Right renal cortex interstitium (tissue), 3 donors: ENCODE measurements at regions not wholly inside any gene's neighbourhood (a gene's known extent, or its start where the extent isn't known, plus 50 kb on each side); places are given as distances from the start of the nearest gene placed in this dataset.
A peak's percentile ranks its signal among the peaks of the same experiment; 100 is the strongest.
"Not testable (repeated sequence)": the region's sequence is repeated elsewhere in the genome, so short reads cannot be mapped to it uniquely, and the experiment has no call there.

Experiments used
- DNase-seq, 3 donors: peaks; one replicate each; pipeline ENCODE4 v3.0.0-alpha.2; 2013; ENCODE audit warnings: low read depth in 3 of 3, low spot score in 2 of 3

DNA sequence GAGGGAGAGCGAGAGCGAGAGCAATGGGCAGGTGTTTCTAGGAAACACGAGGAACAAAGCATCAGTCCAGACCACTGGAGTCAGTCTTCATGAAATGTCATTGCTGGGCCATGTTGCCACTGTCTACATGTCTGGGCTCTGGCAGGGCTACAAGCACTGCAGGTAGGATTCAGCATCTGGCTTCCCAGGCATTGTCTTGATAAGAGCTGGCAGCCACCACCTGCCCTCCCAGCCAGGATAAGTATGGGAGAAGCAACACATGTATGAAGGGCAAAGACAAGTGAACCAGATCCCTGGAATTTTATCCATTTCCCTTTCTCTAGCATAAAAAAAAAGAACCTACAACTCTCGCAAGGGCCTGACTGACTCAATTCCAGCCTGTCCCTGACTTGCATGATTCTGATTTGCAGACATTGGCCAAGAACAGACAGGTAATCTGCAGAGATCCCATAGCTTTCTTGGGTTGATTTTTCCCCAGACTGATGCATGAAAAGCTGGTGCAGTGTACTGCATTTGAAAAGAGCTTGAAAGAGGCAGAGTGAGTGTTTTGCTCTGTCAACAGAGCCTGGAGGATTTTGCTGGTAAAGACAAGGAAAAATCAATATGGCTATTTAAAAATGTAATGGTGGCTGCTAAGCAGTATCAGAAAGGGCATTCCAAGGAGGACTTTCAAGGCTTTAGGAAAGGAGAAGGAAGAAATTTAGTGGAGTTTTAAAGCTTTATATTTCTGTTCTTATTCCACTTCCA is 157.2 kb upstream of the MYRIP start:
- DNase-seq: no peak

GRCh38 chr3:39655718-39656117 is 153.7 kb upstream of the MYRIP start:
- DNase-seq: not testable (repeated sequence)

DNA sequence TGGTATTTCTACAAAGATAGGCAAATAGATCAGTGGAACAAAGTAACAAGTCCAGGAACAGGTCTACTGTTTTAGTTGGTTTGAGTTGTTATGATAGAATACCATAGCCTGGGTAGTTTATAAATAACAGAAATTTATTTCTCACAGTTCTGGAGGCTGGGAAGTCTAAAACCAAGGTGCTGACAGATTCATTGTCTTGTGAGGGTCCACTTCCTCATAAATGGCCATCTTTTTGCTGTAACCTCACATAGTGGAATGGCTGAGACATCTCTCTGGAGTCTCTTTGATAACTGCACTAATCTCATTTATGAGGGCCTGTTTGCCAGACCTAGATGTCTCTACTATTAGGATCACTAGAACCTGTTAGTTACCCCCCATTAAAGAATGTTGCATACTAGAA is 152.3 kb upstream of the MYRIP start:
- no peak for DNase-seq

DNA sequence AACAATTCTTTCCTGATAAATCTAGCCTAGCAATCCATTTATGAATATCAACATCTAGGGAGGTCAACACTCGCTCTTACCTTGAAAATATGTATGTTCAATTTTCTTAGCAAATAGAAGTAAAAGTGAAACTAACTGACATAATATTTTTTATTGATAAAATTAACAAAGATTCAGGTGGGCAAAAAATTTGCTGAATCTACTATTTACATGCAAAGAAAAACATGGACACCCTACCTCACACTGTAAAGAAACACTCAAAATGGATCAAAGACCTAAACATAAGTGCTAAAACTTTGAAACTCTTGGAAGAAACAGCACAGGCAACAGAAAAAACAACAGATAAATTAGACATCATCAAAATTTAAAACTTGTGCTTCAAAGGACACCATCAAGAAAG is 151.6 kb upstream of the MYRIP start:
- no peak for DNase-seq

DNA sequence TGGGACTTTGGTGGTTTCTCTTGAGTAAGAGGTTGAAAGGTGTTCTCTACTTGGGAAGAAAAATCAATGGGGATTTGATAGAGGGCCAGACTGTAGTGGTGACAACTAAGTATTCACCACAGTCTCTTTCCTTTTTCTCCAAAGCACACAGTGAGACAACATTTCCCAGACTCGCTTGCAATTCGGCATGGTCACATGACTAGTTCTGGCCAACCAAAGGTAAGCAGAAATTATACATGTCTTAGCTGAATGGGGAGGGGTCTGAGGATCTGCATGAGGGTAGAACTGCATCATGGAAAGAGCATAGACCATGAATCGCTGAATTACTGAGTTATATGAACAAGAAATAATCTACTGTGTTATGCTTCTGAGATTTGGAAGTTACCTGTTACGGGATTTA is 144.5 kb upstream of the MYRIP start:
- DNase-seq: no peak

DNA sequence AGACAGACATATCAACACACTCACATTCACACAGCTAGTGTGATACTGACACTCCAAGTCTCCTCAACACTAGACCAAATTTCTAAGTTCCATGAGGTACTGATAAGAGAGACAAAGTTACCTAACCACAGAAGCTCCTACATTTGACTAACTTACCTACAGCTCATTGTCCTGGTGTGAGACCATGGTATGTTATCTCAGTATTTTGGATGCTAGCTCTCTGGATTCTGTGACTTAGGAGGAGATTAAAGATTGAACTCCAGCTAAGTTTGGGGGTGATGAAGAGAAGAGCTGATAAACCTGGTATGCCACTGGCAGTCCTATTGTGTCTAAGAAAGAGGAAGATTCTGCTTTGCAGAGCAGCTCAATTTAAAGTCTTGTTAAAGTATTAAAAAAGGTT is 144.0 kb upstream of the MYRIP start:
- DNase-seq: no peak

- peak; percentile 3 to 9 (median 8) for DNase-seq
Measured at GRCh38 chr3:39668420-39668819, 141.0 kb upstream of the MYRIP start.

DNA sequence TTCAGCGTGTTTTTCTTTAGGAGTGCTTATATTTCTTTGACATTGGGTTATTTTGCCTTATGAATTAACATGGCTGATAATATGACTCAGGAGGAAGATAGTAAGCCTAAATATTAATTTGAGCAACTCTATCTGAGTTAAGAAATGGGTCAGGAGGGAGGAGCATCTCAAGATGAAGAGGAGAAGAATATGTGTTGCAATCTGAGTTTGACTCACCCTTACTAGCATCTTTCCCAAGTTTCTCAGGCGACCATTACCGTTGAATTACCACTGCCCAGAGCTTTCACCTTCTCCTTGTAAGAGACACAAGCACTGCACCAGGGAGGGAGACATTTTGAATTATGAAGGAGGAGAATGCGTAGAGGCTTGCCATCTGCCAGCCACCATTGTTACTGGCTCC is 138.3 kb upstream of the MYRIP start:
- no peak for DNase-seq

- DNase-seq: no peak
Measured at GRCh38 chr3:39671600-39671999, 137.8 kb upstream of the MYRIP start.

DNA sequence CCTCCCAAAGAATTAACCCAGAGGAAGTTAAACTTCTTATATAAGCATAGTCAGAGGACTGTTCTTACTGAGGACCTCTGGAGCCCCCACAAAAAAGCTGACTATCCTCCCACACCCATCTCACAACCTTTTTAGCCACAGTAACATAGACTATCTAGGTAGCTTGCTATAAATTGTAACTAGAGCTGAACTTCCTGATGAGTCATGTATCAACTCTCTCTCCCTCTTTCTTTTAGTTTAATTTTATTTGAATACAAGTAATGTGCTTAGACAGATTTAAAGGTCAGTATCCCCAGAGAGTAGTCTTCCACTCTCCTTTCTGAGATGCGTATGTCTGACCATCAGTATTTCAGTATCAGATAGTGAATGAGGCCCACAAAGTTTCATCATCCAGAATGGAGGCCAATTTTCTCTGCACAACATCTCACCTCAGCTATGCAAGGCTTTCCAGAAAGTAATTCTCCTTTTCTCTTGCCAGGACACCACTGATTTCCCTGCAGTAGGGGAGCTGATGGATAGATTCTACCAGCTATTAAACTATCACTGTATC is 104.0 kb upstream of the MYRIP start:
- DNase-seq: no peak

DNA sequence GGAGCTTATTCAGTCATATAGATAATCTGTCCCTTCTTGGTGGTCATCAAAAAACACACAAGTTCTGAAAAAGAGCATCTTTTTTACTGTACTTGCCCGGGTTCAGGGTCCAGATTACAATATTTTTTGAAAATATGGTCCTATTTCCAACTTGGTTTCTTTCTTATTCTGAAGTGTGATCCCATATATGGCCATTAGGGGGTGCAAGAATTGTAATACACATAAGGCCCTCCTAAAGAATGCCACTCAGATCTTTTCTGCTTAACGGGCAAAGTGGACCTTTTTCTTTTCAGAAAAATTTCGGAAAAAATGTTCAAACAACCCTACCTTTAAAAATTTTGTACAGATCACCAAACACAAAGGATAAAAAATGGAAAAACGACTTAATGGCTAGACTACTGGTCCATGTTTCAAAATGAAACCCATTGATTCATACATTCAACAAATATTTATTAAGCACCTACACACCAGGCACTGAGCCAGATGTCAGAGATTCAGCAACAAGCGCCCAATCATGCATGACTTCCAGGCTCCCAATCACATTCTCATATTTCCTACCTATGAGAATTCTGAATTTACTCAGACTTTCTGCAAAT is 102.0 kb upstream of the MYRIP start:
- peak in 1 of 3 donors; percentile 10 for DNase-seq

- DNase-seq: no peak
Measured at GRCh38 chr3:39712413-39713048, 96.9 kb upstream of the MYRIP start.

- not testable (repeated sequence) for DNase-seq
Measured at GRCh38 chr3:39713341-39713740, 96.1 kb upstream of the MYRIP start.

DNA sequence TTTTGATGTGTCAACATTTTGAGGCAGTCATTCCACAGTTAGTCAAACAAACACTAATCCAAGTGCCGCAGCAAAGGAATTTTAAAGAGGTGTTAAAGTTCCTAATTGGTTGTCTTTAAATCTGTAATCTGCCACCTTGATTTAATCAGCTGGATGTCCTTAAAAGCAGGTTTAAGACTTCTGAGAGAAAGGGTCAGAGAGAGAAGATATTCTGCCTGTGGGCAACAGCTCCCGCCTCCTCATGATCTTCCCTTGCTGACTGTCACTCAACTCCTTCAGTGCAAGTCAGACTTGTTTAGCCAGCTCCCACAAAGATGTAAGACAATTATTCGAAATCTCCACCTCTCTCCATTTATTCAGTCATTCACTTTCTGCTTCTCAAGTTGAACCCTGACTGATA is 92.6 kb upstream of the MYRIP start:
- DNase-seq: no peak

DNA sequence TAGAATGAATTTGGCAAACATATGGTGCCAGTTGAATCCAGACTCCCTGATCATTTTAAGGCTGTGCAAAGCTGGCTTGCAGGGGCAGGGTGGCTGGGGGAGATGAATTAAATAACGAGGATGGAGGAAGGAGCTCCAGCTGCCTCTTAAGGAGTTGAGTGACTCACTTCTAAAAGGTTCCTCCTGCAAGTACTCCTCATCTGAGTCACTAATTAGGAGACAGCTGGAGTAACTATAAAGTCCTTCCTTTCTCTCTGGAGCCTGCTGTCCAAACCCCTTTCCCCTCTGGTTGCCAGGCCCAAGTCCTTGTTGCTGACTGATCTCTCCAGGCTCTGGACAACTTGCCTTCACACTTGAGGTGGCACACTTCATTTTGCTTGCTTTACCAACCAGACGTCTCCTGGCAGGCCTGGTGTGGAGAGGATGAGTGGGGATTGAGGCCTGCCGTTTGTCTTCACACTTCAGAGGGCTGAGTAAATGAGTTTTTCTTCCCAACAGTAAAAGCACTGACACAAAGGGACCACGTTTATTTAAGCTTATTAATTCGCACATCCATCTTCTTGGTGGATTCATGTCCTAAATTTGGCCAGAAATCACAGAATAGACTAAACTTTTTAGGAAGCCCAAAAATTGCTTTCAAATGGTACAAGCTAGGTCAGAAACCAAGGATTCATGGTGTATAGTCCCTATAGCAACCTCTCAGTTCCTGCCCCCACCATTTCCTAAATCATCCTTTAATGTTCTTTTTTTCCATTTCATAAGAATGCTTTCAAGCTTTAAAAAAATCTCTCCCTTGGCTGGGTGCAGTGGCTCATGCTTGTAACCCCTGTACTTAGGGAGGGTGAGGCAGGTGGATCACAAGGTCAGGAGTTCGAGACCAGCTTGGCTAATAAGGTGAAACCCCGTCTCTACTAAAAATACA is 90.5 kb upstream of the MYRIP start:
- no peak for DNase-seq

DNA sequence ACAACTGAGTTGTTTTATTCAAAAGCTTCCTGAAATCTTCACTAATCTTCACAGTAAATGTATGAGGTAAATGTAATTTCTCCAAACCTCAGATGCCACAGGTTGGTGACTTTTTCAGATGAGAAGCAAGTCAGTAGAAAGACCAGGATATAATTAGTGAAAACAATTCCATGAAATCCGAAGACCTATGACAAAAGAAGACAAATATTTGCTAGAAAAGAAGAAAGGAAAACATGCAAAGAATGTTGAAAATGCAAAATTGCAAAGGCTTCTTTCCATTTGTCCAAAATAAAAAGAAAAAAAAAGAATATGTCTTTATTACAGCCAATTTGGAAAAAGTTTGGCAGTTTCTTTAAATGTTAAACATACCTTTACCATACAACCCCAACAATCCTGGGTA is 88.3 kb upstream of the MYRIP start:
- DNase-seq: no peak

GRCh38 chr3:39724233-39724846 is 85.1 kb upstream of the MYRIP start:
- no peak for DNase-seq

DNA sequence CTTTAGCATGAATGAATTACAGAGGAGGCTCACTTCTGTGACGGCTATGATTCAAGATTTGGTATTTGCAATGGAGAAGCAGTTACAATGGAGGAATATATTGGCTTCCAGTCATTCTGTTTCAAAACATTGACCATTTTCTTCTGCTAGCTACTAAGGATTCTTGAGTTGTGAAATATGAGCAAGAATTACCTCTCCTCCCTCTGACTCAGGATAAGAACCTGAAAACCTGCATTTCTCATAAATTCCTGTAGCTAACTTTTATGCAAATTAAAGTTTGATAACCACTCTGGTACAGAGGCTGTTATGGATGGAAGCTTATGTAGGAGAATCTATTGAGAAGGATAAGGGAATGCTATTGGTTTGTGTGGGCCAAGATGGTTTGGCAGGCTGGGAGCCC is 84.1 kb upstream of the MYRIP start:
- DNase-seq: no peak

DNA sequence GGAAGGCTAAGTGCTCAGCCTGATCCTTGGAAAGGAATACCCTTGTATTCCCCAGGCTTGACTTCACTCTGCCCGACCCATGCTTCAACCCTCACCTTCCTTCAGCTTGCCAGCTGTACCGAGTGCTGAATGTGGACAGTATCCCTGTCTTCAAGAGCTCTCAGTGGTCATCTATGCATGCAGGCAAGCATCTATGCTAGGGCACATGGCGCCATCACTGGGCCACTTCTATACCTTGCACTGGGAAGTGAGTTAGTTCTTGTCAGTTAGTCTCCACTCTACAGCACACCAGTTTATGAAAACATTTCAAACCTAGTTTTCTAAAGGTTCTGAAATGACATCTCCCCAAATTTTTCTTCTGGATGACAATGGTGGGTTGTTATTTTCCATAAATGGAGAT is 82.0 kb upstream of the MYRIP start:
- no peak for DNase-seq

- DNase-seq: no peak
Measured at GRCh38 chr3:39733804-39734203, 75.6 kb upstream of the MYRIP start.
